Muscle of arm (tissue), 1 donor: ENCODE measurements at regions not wholly inside any gene's neighbourhood (a gene's known extent, or its start where the extent isn't known, plus 50 kb on each side); places are given as distances from the start of the nearest gene placed in this dataset.

ENCODE experiments used
- DNase-seq: peaks from one replicate; pipeline ENCODE4 v3.0.0-alpha.2; 2013

DNA sequence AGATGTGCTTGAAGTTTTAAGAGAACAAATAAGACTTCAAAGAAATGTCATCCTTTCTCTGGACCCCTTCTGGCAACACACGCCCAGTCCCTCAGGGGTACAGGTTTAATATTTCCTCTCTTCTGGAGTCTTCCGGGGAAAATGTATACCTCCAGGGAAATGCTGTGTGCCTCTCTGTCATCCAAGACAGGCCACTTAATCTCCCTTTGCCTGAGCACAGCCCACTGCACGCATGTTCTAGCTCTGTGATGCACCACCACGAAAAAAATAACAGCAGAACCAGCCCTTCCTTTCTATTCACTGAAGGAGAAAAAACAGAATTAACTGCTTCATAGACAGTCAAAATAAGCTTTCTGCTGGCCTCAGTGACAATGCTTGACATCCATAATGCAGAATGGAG lies 140.1 kb downstream of the RBFOX3 start:
- DNase-seq, result no peak

DNA sequence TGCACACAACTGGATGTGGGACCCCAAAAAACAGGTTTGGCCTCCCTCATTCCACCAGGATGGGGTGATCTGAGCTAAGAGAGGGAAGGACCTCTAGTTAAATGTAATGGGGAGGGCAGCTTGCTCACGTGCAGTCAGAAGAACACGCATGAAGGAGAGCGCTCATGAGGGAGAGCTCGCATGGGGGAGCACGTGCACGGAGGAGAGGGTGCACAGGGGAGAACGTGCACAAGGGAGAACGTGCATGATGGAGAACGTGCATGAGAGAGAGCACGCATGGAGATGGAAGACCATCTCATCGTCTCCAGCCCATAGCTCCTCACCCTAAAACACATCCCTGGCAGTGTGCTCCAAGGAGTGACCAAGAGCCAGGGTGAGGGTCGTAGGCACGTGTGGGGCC lies 141.2 kb downstream of the RBFOX3 start:
- no peak for DNase-seq

- no peak for DNase-seq
Observed at GRCh38 chr17:79468183-79468944, 142.5 kb downstream of the RBFOX3 start.

DNA sequence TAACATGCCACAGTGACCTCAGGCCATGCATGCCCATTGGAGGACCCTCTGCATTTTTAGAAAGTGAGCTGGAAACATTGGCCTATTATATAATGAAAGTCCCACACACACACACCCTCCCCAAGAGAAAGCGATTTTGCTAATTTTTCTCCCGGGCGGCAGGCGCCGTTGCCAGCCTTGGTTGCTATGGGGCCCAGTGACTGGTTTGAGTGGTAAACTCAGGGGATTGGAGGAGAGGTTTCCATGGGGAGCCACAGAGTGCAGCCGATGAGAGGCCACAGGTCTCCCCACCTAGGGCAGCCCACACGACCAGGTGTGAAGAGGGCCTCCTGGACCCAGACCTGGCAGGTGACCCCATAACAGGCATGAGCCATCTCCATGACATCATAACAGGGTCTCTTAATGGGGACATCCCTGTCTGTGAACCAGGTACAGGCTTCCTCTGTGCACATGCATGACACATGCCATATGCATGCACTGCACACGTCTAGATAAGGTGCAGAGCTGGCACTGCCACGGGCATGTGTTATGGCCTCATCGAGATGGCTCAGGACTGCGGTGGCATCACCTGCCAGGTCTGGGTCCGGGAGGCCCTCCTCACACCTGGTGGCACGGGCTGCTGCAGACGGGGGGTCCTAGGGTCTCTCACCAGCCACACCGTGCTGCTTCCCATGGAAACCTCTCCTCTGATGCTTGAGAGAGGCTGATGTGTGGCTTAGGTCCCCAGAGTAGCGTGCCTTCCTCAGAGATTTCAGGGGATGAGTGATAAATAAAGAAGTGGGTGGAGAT lies 144.1 kb downstream of the RBFOX3 start:
- DNase-seq, result no peak

DNA sequence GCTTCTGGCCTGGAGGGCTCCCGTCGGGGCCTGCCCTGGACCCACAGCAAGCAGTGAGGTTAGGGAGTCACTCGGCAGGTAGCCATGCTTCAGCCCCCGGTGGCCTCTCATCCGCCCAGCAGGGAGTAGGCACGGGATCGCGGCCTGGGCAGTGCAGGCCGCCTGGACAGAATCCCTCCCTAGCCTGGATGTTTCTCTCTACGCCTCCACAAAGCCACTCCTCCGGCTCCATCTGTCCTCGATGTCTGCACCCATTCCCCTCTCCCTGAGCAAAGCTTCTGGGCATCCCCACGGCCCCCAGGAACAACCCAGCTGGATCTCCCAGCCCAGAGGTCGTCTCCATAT lies 145.2 kb downstream of the RBFOX3 start:
- no peak for DNase-seq

DNA sequence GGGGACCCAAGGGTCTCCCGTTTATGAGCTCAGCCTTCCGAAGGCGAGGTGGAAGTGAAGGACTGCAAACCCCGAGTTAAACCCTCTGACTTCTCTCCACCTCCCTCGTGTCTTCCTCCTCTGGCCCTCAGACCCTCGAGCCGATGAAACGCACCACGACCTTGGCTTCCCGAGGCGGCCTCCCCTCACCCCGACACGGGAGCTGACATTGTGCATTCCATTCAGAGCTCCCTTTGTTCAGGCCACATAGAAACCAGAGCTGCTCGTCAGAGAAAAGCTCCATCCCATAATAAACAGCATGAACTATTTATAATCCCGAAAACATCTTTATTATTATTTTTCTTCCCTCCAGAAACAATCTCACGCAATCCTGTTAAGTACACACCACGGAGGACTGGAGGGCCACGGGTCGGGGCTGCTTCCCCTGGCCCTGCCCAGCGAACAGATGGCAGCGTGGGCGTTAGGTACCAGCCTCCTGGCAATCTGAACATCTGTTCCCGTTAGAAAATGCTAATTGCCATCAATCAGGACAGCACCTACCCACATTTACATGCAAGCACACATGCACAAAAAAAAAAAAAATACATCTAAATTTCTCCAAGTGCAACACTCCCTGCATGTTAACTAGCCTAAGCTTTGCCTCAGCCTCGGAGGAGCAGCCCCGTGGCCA lies 145.7 kb downstream of the RBFOX3 start:
- DNase-seq, result no peak

DNA sequence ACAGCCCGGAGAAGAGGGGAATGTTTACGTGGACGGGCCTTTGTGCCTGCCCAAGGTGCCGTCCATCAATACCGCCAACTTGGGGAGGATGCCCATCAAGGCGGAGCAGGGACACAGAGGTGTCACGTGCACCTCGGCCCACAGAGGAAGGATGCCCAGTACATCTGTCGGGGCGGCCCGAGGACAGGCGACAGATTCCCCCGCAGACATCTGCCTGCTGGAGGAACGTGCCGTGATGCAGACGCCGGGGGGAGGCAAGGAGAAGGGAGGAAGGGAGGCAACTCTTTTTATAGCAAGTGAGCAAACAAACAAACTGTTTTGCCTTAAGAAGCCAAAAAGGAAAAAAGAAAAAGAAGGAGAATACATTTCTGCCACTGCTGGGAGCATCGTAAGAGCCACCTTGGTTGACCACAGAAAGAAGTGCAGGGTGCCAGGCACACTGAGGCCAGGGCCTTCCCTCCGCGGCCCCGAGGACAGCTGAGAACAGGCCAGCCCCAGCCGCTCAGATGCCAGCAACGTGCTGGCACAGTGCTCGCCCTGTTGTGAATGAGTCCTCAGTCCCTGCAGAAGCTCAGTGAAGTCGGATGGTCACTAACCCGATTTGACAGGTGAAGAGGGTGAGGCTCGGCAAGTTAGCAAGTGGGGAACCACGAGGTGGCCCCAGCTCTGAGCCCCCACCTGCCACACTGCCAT lies 146.4 kb downstream of the RBFOX3 start:
- DNase-seq, result no peak

DNA sequence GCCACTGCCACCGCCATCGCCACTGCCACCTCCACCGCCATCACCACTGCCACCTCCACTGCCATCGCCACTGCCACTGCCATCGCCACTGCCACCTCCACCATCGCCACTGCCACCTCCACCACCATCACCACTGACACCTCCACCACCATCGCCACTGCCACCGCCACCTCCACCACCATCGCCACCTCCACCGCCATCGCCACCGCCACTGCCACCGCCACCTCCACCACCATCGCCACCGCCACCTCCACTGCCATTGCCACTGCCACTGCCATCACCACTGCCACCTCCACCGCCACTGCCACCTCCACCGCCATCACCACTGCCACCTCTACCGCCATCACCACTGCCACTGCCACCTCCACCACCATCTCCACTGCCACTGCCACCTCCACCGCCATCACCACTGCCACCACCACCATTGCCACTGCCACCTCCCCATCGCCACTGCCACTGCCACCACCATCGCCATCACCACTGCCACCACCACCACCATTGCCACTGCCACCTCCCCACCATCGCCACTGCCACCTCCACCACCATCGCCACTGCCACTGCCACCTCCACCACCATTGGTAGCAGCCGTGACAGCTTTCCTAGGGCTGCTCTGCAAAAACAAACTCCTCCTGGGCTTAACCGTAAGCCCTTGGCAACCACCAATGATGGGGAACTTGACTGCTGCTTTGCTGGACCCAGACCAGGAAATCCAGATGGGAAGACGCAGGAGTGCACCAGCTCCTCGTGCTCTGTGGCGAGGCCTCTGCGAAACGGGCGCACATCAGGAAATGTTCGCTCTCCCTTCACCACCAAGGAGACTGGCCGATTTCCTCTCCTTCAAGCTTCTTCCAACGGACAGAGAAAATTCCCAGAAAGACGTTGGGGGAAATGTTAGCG lies 147.2 kb downstream of the RBFOX3 start:
- DNase-seq, result no peak

DNA sequence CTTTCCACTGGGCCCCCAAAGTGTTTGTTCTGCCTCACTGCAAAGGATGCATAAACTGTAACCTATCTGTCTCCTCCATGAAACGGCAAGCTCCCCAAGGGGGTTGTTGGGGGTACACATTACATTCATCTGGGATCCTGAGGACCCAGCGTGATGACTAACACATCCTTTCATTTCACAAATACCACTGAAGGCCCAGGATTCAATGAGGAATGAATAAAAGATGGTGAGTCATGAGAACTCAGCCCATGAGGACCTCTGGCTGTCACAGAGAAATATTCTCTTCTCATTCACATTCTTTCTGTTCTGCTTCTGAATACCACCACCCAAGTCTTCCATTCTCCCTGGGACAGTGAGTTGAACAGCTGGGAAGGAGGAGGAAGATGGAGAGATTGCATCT lies 149.8 kb downstream of the RBFOX3 start:
- no peak for DNase-seq

GRCh38 chr17:79459846-79460245 lies 151.0 kb downstream of the RBFOX3 start:
- DNase-seq, result no peak

DNA sequence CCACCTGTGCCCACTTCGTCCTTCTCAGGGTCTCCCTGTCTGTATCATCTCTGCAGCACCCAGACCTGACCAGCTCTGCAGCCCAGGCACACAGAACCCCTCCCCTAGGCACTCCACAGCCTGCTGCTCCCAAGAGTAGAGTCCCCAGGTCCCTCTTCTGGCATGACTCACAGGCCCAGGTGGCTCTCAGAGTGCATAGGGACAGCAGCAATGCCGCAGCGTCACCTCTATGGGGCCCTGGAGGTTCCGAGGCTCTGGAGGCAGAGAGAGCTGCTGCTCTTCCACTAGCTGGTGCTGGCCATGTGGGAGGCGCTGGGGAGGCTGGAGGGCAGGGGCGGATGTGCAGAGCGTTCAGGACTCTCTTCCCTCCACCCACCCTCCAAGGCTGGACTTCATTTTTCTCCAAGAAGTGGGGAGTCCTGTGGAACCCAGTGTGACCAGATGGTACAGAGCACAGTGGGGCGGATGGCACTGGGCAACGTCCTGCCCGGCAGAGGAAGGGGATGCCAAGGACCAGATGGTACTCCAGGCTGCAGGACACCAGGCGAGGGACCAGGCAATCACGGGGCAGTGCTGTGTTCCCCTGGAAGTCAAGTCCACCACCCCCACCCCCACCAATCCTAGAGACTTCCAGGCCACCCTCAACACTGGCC lies 151.7 kb downstream of the RBFOX3 start:
- no peak for DNase-seq

DNA sequence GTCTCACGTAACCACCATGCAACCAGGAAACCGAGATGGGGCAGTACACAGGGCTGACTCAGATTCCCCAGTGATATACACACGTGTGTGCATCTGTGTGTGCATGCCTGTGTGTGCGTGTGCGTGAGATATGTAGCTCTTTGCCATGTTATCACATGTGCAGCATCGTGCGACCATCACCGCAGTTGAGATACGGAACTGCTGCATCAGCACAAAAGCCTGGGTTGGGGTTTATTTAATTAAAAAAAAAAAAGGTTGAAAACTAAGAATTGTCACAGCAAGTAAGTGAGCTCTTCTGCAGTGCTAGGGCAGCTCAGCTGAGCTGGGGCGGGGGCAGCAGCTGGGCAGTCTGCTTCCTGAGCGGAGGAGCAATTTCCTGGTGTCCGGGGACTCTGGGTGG lies 152.5 kb downstream of the RBFOX3 start:
- DNase-seq, result no peak

GRCh38 chr17:79457889-79458288 lies 153.0 kb downstream of the RBFOX3 start:
- DNase-seq, result no peak

DNA sequence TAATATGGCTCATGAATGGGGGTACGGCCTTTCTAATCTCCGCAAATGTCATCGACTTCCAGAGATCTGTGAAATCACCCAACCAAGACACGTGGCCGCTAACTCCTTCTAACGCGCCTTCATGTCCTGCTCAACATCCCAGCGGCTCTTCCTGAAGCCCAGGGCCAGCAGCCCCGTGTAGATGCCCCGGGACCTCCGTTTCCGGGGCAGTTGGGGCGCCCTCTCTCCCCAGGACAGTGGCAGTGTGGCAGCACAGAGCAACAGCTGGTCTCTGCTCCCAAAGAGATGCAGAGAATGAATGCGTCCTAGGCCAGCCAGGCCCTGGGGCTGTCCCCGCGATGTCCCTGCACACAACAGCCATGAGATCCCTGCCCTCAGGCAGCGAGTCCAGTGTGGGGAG lies 153.5 kb downstream of the RBFOX3 start:
- DNase-seq, result no peak

DNA sequence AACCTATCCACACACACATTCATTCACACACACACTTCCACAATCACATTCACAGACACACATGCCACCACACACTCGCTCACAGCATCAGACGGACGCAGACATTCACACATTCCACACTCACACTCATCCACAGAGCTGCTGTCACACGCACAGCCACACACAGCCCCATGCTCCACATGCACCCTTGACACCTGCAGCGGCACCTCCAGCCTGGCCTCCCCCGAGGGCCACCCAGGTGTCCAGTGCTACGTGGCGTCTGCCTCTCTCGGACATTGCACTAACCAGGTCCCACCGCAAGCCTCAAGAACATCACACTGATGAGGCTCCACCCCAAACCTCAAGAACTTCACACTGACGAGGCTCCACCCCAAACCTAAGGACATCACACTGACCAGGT lies 155.2 kb downstream of the RBFOX3 start:
- DNase-seq, result no peak

- no peak for DNase-seq
Observed at GRCh38 chr17:79454826-79455225, 156.0 kb downstream of the RBFOX3 start.

- DNase-seq, result no peak
Observed at GRCh38 chr17:79453481-79453880, 157.4 kb downstream of the RBFOX3 start.

DNA sequence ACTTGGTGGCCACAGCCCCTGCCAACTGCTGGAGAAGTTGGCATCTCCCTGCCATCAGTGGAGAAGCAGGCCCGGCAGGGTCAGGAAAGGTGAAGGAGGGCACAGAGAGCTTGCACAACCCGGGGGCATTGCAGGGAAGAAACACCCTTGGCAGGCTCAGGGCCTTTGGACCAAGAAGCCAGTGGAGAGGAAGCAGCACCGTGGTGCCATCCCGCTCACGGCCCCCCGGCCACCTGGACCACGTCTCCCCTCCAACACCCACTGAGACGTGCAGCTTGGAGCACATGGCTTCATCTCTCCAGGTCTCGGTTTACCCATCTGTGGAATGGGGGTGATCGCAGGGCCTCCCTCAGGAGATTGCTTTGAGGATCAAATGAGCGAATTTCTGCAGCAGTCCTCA lies 158.1 kb downstream of the RBFOX3 start:
- DNase-seq, result no peak

DNA sequence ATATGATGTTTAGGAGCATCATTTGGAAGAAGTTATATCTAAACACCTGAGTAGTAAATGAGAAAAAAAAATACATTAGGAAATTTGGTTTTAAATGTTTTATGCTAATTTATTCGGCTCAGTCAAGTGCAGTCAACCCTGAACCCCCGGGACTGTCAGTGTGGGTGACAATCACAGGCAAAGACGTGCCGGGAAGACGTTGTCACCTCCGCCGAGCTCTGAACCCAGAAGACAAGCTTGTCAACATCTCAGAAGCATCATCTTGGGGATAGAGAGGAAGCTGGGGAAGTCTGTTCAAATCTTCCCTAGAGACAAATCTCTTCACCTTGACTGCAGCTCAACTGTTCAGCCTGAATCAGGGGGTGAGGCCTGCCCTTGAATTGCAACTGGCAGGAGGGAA lies 159.7 kb downstream of the RBFOX3 start:
- no peak for DNase-seq

DNA sequence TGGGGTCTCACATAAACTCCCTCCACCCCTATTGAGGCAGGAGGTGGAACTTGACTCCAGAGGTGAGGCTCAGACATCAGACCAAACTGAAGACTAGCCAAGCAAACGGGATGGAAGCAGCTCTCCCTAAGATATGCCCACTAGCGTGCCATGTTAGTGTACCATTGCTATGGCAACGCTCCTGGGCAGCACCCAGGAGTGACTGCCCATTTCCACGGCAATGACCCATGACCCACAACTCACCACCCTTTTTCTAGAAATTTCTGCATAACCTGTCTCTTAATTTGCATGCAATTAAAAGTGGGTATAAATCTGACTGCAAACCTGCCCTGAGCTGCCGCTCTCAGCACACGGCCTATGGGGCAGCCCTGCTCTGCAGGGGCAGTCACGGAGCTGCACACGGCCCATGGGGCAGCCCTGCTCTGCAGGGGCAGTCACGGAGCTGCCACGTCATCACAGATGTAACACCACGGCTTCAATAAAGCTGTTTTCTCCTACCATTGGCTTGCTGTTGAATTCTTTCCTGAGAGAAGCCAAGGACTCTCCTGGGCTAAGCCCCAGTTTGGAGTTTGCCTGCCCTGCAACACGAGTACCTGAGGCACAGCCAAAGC lies 164.3 kb downstream of the RBFOX3 start:
- DNase-seq, result no peak
